ENCODE measurements at regions not wholly inside any gene's neighbourhood (a gene's known extent, or its start where the extent isn't known, plus 50 kb on each side); places are given as distances from the start of the nearest gene placed in this dataset.

DNA sequence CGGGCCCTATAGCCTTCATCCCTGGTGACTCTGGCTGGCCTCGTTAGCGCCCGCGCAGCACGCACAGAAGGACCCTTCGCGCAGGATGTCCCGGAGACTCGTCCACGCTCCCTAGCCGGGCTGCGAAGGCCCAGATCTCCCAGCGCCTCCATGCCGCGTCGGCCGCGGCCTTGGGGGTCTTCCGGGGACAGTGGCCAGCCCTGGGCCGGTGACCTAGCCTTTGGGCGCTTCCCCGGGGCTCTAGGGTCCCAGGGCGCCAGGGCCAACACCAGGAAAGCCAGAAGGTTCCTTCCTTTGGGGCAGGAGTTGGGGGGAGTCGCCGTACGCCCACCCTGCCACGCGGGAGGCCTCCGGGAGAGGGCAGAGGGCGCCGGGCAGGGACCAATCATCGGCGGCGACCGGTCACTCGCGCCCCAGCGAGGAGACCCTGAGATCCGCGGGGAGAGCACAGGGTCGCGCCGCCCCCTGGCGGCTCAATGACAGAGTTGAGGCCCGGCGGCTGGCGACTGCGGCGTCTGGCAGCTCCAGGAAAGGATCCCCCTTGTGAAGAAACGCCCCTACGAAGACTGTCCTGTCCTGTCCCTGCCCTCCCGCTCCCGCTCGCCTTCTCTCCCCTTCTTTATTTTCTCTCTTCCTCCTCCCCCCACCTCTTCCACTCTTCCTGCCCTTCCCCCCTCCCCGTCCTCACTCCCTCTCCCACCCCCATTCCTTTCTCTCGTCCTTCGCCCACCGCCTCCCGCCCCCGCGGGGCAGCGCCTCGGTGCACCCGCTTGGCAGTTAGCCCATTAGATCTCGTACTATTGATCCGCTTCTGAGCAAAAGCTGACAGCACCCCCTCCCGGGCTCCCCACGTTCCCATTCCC is 62.3 kb upstream of the LBX1 start:
- DNase-seq (ENCODE audit: low read depth in 2 of 2), result peak; percentile 16 to 32
- TF ChIP-seq, protein P1, sequence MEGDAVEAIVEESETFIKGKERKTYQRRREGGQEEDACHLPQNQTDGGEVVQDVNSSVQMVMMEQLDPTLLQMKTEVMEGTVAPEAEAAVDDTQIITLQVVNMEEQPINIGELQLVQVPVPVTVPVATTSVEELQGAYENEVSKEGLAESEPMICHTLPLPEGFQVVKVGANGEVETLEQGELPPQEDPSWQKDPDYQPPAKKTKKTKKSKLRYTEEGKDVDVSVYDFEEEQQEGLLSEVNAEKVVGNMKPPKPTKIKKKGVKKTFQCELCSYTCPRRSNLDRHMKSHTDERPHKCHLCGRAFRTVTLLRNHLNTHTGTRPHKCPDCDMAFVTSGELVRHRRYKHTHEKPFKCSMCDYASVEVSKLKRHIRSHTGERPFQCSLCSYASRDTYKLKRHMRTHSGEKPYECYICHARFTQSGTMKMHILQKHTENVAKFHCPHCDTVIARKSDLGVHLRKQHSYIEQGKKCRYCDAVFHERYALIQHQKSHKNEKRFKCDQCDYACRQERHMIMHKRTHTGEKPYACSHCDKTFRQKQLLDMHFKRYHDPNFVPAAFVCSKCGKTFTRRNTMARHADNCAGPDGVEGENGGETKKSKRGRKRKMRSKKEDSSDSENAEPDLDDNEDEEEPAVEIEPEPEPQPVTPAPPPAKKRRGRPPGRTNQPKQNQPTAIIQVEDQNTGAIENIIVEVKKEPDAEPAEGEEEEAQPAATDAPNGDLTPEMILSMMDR (IDR thresholded peaks at IDR 0.05; ENCODE audit: low read depth, low read length), result peak; percentile 67
- peak overlapping the region; percentile 44 to 46 for H3K4me3 ChIP-seq (replicated peaks in 1 of 2; ENCODE audit: low read depth in 2 of 2, low read length in 2 of 2)

DNA sequence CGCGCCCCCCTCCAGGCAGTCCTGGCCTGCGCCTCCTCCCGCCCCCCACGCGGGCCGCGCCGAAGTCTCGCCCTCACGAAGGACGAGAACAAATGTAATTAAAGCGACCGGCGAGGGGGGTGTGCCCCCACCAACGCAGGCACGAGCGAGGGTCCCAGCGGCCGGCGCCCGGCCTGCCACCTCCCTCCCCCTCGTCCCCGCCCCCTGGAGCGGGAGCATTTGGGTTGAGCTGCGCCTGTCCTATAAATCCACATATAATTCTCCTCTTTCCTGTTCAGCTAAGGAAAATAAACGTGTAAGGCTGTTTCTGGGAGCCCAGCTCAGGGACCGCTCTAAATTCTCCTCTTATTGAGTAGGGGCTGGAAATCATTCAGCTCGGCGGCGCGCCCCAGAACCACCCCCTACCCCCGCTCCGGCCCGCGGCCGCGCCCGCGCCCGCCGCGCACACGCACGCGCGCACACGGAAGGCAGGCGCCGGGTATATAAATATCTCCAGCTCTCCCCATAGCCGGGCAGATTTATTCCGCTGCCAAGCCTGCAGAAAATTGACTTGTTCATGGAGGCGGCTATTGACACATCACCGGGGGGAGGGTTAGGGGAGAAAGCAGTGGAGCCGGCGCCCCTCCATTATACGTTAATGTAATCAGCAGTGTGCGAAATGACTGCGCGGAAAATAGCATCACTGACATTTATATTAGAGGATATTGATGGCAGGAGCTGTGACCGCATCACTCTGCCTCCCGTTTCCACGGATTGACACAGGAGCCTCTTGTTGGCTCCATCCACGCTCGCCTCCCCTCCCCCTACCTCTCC is 61.6 kb upstream of the BTRC start:
- TF ChIP-seq, protein P1 (IDR thresholded peaks at IDR 0.05; ENCODE audit: low read depth, low read length), result no peak
- no peak for DNase-seq (ENCODE audit: low read depth in 2 of 2)
- peak overlapping the region; percentile 44 to 46 for H3K4me3 ChIP-seq (replicated peaks in 1 of 2; ENCODE audit: low read depth in 2 of 2, low read length in 2 of 2)

DNA sequence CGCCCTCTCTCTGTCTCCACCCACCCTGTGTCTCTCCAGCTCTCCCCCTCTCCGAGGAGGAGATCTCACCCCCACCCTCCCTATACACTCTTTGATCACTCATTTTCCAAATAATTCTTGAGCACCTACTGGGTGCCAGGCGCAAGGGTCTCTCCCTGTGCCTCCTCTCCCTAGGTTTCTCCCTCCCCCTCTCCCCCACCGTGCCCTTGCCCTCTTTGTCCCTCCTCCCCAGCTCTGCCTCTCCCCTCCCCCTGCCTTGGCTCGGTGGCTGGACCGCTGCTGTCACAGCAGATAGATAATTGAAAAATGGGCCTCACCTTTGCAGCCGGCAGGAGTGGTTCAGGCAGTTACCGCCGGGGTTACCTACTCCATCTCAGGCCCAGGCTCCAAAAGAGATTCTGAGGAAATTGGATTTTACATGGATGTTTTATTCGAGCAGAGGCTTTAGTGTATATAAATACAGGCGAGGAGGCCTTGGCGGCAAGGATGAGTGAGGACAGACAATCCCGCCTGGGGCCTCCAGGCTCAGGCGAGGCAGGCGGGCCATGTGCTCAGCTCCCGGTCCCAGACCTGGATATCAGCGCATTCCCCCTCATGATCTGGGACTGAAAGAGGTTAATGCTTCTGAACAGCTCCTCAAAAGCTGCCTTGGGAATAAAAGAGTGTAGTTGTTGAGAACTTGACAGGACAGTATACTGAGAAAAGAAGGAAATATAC is 60.8 kb upstream of the BTRC start:
- TF ChIP-seq, protein P1 (IDR thresholded peaks at IDR 0.05; ENCODE audit: low read depth, low read length), result no peak
- no peak overlapping the region for H3K4me3 ChIP-seq (replicated peaks in 1 of 2; ENCODE audit: low read depth in 2 of 2, low read length in 2 of 2)
- DNase-seq (ENCODE audit: low read depth in 2 of 2), result no peak

DNA sequence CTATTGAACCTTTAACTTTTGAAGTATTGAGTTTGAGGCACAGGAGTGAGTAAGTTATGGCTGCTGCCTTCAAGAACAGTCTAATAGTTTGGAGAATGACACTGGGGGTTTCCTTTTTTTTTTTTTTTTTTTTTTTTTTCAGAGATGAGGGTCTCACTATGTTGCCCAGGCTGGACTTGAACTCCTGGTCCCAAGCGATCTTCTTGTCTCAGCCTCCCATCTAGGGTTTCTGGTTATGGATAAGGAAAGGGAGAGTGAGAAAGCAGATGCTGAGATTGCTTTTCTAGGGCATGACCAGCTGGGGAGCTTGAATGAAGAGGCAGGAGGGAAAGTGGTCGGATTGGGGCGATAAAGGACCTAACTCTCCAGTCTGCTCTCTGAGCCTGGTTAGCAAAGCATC is 59.9 kb upstream of the BTRC start:
- no peak for DNase-seq (ENCODE audit: low read depth in 2 of 2)
- no peak overlapping the region for H3K4me3 ChIP-seq (replicated peaks in 1 of 2; ENCODE audit: low read depth in 2 of 2, low read length in 2 of 2)
- TF ChIP-seq, protein P1 (IDR thresholded peaks at IDR 0.05; ENCODE audit: low read depth, low read length), result no peak

DNA sequence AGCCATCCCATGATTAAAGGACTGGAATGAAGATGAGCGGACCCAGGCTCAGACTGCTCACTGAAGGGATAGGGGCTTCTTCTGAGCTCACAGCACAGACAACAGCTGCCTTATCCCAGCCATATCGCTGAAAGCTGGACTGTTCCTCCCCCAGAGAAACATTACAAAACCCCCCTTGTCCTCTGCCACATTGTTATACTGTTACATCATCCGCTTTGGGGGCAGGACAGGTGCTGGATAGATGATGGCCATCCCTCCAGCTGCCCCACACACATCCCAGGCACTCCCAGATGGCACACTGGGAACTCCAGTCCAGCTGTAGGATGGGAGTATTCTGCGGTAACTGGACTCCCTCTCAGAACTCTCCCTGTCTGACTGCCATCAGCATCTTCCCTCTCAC is 58.7 kb upstream of the BTRC start:
- TF ChIP-seq, protein P1 (IDR thresholded peaks at IDR 0.05; ENCODE audit: low read depth, low read length), result no peak
- H3K4me3 ChIP-seq (replicated peaks in 1 of 2; ENCODE audit: low read depth in 2 of 2, low read length in 2 of 2), result no peak overlapping the region
- DNase-seq (ENCODE audit: low read depth in 2 of 2), result no peak

DNA sequence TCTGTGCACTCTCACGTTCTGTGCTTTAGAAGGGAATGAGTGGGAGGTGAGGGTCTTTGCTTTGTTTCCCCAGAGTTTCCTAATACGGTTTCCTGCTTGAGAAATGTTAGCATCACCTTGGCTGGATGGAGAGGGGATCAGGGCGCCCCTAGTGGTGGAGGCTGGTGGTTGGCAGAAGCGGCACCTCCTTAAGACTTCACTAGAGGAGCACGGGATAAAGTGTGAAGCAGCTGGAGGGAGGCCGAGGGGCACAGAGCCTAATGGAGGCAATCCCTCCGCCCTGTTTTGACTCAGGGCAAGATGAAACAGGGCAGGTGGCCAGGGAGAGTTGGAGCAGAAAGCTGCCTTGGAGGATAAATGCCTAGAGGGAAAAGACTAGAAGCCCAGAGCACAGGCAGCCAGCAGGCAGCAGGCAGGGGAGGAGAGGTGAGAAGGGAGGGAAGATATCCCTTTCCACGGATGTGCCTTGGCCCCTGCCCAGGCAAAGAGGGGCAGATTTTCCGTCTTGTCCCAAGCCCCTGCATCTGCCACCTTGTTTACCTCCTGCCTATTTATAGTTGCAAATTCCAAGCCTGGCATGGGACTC is 56.0 kb upstream of the BTRC start:
- TF ChIP-seq, protein P1 (IDR thresholded peaks at IDR 0.05; ENCODE audit: low read depth, low read length), result peak; percentile 97
- H3K4me3 ChIP-seq (replicated peaks in 1 of 2; ENCODE audit: low read depth in 2 of 2, low read length in 2 of 2), result no peak overlapping the region
- DNase-seq (ENCODE audit: low read depth in 2 of 2), result peak; percentile 64 to 65

Data from cardiac fibroblast (primary cell).